Smooth muscle cell (in vitro differentiated cells): ENCODE measurements at regions not wholly inside any gene's neighbourhood (a gene's known extent, or its start where the extent isn't known, plus 50 kb on each side); places are given as distances from the start of the nearest gene placed in this dataset.

Experiments
- DNase-seq: peaks from one replicate; lab custom pipeline; 2025; ENCODE audit not compliant: unreplicated experiment; lab: John Stamatoyannopoulos, UW
- H2AFZ ChIP-seq: fragments of 200-600 bp; sonication (generic); 2 replicates; pipeline ENCODE4 v1.6.0; 2016; ENCODE audit warnings: antibody characterized with exemption, low read depth, mild to moderate bottlenecking
- H3F3A ChIP-seq: fragments of 200-600 bp; sonication (generic); 2 replicates; pipeline ENCODE4 v1.6.0; 2017; ENCODE audit warnings: antibody characterized with exemption, low read depth
- H3K27ac ChIP-seq: fragments of 200-600 bp; sonication (generic); 2 replicates; pipeline ENCODE4 v1.5.1; 2016; ENCODE audit warnings: low read depth, mild to moderate bottlenecking
- H3K27me3 ChIP-seq: fragments of 200-600 bp; sonication (generic); 2 replicates; pipeline ENCODE4 v1.6.1; 2016; ENCODE audit warnings: low read depth, mild to moderate bottlenecking
- H3K36me3 ChIP-seq: fragments of 200-600 bp; sonication (generic); 2 replicates; pipeline ENCODE4 v1.5.1; 2016; ENCODE audit warnings: low read depth
- H3K4me1 ChIP-seq: fragments of 200-600 bp; sonication (generic); 2 replicates; pipeline ENCODE4 v1.5.1; 2016; ENCODE audit warnings: low read depth
- H3K4me2 ChIP-seq: fragments of 200-600 bp; sonication (generic); 2 replicates; pipeline ENCODE4 v1.6.0; 2016; ENCODE audit warnings: mild to moderate bottlenecking
- H3K4me3 ChIP-seq: fragments of 200-600 bp; sonication (generic); 2 replicates; pipeline ENCODE4 v1.5.1; 2016; ENCODE audit warnings: mild to moderate bottlenecking
- H3K79me2 ChIP-seq: fragments of 200-600 bp; sonication (generic); 2 replicates; pipeline ENCODE4 v1.6.0; 2016; ENCODE audit warnings: low read depth, mild to moderate bottlenecking
- H3K9ac ChIP-seq: fragments of 200-600 bp; sonication (generic); 2 replicates; pipeline ENCODE4 v1.6.0; 2016; ENCODE audit warnings: low read depth
- H3K9me3 ChIP-seq: fragments of 200-600 bp; sonication (generic); replicated peaks from 2 replicates; pipeline ENCODE4 v1.5.1; 2016; ENCODE audit warnings: low read depth
- H4K20me1 ChIP-seq: fragments of 200-600 bp; sonication (generic); 2 replicates; pipeline ENCODE4 v1.6.0; 2016; ENCODE audit warnings: low read depth
- CTCF ChIP-seq: fragments of 200-600 bp; sonication (generic); IDR thresholded peaks from 2 replicates; pipeline ENCODE4 v1.5.1; 2017; ENCODE audit warnings: borderline replicate concordance, mild to moderate bottlenecking, antibody characterized with exemption; ENCODE audit not compliant: insufficient read depth, poor library complexity, severe bottlenecking
- WGBS: methylation state at CpG from one replicate; pipeline ENCODE4 v1.1.7; 2016; ENCODE audit warnings: low lambda C conversion rate; 5-methylcytosine and 5-hydroxymethylcytosine counted together

- H4K20me1 ChIP-seq = no peaks in the 10 kb centered on the region
- no peaks in the 10 kb centered on the region for H3F3A ChIP-seq
- no peak for TF ChIP-seq CTCF
- H3K9ac ChIP-seq = no peak overlapping the region
- H3K9me3 ChIP-seq = no peaks in the 10 kb centered on the region
- no peak overlapping the region for H3K4me2 ChIP-seq
- no peaks in the 10 kb centered on the region for H3K36me3 ChIP-seq
- H3K27ac ChIP-seq = no peak overlapping the region
- no peak overlapping the region for H3K4me3 ChIP-seq
- WGBS = 92% methylated on average over 11 of the region's 11 CpGs
- no peaks in the 10 kb centered on the region for H3K27me3 ChIP-seq
- DNase-seq = no peak
- H2AFZ ChIP-seq = no peak overlapping the region
- peaks cover 7% of the 10 kb centered on the region for H3K4me1 ChIP-seq
- no peaks in the 10 kb centered on the region for H3K79me2 ChIP-seq
Observed at GRCh38 chr1:217373761-217374701, 256.9 kb downstream of the GPATCH2 start.

GRCh38 chr1:217372049-217372970 lies 258.6 kb downstream of the GPATCH2 start:
- Histone ChIP-seq H3K27ac (no peak overlapping the region), H3K4me2 (no peak overlapping the region), H2AFZ (no peak overlapping the region), H3K36me3 (no peaks in the 10 kb centered on the region), H3K79me2 (no peaks in the 10 kb centered on the region), H3F3A (no peaks in the 10 kb centered on the region), H3K27me3 (no peaks in the 10 kb centered on the region), H3K9me3 (no peaks in the 10 kb centered on the region), H3K9ac (no peak overlapping the region), H3K4me3 (no peak overlapping the region), H4K20me1 (no peaks in the 10 kb centered on the region), H3K4me1 (peaks cover 7% of the 10 kb centered on the region)
- no peak for TF ChIP-seq CTCF
- no peak for DNase-seq
- WGBS = 76% methylated on average over 7 of the region's 7 CpGs

GRCh38 chr1:217370757-217371156 lies 260.1 kb downstream of the GPATCH2 start:
- DNase-seq = no peak
- Histone ChIP-seq H3K27me3 (no peaks in the 10 kb centered on the region), H3K79me2 (no peaks in the 10 kb centered on the region), H3K9ac (no peak overlapping the region), H3K27ac (no peak overlapping the region), H3K36me3 (no peaks in the 10 kb centered on the region), H3F3A (no peaks in the 10 kb centered on the region), H4K20me1 (no peaks in the 10 kb centered on the region), H3K9me3 (no peaks in the 10 kb centered on the region), H3K4me3 (no peak overlapping the region), H3K4me2 (no peak overlapping the region), H2AFZ (no peak overlapping the region), H3K4me1 (peaks cover 7% of the 10 kb centered on the region)
- no peak for TF ChIP-seq CTCF
- whole genome bisulfite sequencing = 92% methylated on average over 10 of the region's 10 CpGs
